HG03432 (cell line): ENCODE measurements at regions not wholly inside any gene's neighbourhood (a gene's known extent, or its start where the extent isn't known, plus 50 kb on each side); places are given as distances from the start of the nearest gene placed in this dataset.
"Not testable (repeated sequence)": the region's sequence is repeated elsewhere in the genome, so short reads cannot be mapped to it uniquely, and the experiment has no call there.

ENCODE experiments used
- ATAC-seq: cut with Tn5 transposase; IDR thresholded peaks from one replicate; pipeline ENCODE4 v1.9.1; 2021; ENCODE audit warnings: mild to moderate bottlenecking, moderate library complexity; ENCODE audit not compliant: unreplicated experiment

DNA sequence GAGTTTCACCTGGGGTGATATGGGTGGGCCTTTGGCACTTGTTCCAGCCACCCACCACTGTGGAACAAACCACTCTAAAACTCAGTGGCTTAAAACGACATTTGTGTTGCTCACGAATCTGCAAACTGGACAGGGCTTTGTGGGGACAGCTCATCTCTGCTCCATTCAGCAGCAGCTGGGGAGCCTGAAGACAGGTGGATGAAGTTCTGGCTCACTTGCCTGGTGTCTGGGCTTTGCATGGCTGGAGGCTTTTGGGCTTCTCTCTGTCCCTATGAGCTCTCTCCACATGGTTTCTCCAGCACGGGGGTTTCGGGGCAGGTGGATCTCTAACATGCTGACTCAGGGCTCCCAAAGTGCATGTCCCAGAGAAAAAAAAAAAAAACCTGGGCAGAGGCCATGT lies 93.0 kb upstream of the GLI2 start:
- ATAC-seq = no peak

DNA sequence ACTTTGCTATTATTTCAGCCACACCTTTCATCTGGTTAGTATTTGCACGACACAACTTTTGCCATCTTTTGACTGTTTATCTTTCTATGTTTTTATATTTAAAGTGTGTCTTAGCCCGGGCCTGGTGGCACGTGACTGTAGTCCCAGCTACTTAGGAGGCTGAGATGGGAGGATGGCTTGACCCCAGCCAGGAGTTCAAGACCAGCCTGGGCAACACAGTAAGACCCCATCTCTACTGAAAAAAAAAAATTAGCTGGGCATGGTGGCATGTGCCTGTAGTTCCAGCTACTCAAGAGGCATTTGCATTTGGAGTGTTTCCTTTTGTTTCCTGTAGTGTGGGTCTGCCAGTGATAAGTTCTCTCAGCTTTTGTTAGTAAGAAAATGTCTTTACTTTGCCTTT lies 88.7 kb upstream of the GLI2 start:
- no peak for ATAC-seq

DNA sequence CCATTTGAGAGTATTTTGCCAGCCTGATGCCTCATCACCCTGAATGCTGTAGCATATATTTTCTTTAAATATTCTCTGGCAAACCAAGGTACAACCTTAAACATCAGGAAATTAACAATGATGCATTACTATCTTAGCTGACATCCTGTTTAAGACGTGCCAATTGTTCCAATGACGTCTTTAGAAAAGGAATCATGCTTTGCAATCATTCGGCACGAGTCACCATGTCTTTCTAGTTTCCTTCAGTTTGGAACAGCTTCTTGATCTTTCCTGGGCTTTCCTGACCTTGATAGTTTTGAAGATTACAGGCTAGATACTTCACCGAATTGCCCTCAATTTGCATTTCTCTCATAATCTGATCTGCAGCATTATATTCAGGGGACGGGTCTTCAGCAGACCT lies 88.2 kb upstream of the GLI2 start:
- ATAC-seq = no peak

DNA sequence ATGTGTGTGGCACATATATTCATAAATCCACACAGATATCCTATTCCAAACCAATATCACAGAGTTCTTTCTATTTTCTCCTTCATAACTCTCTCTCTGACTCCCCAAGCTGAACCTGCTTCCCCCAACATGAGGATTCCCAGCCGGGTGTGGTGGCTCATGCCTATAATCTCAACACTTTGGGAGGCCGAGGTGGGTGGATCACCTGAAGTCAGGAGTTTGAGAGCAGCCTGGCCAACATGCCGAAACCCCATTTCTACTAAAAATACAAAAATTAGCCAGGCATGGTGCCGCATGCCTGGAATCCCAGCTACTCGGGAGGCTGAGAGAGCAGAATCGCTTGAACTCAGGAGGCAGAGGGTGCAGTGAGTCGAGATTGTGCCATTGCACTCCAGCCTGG lies 86.3 kb upstream of the GLI2 start:
- ATAC-seq = not testable (repeated sequence)

DNA sequence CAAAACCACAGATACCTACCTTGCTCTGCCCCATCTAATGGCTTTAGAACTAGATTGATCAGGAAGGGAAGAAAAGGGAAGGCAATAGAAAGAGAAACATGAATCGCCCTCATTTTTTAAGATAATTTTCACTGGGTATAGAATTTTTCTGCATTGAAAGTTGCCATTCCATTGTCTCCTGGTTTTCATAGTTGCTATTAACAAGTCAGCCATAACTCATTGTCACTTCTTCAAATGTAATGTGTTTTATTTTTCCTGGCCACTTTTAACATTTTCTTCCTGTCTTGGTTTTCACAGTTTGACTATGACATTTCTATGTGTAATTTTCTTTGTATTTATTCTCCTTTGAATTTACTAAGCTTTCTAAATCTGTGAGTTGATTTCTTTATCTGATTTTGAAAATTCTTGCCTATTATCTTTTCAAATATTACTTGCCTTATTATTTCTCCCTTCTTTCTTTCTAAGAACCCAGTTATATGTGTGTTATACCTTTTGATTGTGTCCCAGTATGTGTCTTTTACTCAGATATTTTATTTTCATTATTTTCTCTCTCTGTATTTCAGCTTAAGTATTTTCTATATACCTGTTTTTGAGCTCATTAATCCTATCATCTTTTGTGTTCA lies 85.5 kb upstream of the GLI2 start:
- no peak for ATAC-seq

DNA sequence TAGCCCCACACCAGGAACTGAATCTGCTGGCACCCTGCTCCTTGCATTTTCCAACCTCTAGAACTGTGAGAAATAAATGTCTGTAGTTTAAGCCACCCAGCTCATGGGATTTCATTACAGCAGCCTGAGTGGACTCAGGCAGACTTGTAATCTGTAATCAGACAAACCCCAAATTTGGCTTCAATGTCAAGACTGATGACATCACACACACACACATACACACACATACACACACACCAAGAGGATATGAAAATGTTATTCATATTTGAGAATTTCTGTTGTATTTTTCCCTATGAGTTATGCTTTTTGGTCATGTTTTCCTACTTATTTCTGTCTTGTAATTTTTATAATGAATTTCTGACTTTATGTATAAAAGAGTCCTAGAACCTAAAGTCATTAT lies 83.8 kb upstream of the GLI2 start:
- ATAC-seq = no peak

DNA sequence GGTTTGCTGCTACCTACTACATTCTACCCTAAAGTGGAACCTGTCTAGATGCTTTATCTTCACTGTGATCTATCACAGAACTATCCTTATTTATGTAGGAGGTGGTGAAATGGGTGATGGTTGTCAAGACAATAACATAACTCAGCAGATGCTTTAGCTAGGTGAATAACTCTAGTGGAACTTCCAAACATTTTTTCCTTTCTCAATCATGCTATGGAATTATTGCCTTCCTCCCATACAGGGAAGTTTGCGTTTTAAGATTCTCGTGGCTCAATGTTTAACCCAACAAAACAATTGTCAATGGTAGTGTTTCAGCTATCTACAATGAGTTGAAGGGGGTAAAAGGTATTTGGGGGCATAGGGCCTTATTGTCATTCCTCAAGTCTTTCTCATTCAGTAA lies 82.6 kb upstream of the GLI2 start:
- ATAC-seq = no peak

DNA sequence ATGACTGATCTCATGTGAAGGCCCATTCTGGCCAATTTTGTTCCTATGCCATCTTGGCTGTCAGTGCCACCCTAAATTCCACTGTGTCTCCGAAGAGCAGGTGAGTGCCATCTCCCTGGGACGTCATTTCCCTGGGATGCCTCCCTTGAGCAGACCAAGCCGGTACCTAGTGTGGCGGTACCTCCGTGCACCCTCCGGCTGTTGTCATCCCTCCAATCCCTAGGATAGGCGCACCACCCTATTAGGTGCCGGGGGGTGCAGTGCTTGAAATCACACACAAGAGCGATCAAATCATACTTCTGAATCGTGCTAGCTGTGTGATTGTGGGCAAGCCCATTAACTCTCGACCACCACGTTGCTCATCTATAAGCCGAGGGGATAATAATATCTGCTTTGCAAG lies 81.8 kb upstream of the GLI2 start:
- ATAC-seq = no peak

DNA sequence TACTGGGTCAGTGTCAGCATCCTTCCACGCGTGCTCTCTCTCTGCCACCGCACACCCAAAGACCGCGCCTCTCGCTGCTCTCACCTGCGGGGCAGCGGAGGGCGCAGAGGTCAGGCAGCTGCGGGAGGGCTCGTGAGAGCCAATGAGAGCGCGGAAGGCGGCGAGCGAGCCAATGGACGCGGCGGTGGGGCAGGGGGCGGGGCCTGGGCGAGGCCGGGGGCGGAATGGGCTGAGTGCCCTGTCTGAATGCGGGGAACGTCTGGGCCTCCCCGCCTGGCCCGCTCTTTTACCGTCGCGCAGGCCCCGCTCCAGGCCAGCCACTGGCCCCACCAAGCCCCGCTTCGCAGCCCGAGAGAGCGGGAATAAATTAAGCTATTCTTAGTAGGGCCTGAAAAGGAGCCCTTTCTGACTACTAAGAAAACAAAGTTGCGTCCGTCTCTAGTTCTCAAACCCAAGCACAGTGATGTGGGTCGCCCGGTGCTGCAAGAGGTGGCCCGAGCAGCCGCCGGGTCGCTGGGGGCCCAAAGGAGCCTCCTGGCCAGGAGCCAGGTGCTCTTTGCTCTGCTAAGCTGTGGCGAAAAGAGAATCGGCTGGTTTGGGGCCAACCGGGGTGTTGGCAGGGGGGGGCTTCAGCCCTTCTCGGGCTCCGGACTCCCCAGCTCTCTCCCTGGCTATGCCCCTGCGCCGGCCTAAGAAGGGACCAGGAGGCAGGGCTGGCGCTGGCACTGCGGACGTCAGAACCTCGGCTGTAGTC lies 81.1 kb upstream of the GLI2 start:
- ATAC-seq = no peak

DNA sequence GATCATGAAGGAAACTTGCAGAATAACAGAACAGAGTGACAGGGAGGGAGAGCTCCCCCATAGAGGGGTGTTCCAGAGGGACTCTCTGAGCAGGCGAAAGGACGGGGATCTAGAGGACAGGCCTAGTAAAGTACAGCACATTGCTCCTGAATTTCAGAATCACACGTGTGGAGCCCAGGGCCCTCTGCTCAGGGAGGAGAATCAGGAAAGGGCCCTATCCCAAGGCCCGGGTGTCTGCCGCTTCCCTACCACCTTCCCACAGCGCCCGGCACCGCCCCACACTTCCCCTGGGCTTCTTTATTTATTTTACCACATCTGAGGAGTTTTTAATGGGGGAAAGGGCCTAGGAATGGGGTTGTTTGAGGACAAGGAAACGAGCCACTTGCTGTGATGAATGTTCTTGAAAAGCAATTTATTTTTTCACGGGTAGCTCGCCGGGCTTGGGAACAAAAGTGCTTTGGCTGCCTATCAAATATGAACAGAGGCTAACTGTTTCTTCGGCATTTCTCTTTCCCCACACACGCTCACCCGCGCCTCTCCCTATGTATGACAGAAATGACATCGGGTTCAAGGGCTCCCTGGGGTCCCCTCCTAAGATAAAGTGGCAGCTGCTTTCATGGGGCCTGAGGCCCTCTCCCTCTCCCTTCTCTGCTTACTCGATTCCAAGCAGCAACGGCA lies 79.3 kb upstream of the GLI2 start:
- ATAC-seq = no peak

DNA sequence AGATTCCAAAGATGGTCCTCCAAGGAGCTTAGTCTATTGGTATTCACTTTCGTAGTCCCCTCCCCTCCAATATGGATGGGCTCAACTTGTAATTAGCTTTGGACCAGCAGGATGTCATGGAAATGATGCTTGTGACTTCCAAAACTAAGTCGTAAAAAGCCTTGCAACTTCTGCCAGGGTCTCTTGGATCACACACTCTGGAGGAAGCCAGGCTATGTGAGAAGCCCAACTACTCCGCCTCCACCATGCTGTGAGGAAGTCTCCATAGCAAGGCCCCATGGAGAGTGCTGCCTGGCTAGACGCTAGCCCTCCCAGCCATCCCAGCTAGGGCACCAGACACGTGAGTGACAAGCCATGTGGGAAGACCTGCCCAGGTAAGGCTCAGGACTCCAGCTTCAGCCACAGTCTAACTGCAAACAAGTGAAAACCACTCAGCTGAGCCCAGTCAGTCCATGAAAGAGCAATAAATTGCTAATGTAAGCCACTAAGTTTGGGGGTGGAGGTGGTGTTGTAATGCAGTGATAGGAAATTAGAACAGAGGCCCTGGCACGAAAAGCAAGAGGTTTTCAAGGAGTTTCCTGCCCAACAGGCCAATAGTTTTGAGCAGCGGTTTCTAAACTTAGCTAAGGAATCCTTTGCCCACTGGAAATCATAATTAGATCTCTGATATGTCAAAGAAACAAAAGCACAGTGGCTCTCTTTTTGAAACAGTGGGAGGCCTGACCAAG lies 77.5 kb upstream of the GLI2 start:
- ATAC-seq = no peak

DNA sequence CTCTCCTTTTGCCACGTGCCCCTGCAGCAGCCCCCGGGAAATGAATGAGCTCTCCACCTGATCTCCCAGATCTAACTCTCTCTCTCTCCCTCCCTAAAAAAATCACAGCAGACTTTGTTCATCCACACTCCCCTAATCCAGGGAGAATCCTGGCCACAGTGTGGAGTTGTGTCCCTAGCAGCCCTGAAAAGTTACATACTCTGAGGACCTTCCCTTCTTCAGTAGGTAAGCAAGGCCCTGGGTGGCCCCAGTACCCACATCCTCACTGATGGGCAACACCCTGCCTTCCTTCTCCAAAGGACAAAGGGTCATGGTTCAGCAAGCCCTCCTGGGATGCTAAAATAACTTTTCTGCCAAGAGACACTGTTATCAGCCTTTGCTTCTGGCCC lies 76.9 kb upstream of the GLI2 start:
- no peak for ATAC-seq

DNA sequence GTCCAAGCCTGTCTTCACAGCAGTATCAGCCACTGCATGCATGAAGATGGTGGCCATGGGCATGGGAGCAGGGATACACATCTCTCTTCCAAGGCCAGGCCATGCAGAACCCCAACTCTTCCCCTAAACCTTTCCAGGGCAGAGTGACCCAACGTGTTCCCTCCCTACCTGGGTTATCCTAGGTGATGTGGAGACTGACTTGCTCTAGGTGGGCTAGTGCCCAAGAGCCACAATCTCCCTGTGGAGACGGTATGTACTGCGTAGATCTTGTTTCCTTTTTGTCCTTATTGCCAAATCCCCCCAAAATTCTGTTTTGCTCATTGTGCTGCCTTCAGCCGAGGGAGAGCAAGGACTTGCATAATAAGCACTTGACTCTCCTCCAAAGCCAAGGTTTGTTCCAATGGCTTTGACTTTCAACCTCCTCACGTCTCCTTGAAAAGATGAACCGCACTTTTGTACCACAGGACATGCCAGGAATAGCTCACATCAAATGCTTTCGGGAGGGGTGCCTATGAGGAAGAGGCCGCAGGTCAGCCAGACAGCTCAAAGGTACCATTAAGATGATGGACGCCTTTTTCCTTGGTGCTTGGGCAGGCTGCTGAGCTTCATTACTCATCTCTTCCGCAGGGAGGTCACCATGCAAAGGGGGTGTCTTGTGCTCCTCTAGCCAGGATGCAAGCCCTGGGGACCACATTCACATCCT lies 76.2 kb upstream of the GLI2 start:
- no peak for ATAC-seq

DNA sequence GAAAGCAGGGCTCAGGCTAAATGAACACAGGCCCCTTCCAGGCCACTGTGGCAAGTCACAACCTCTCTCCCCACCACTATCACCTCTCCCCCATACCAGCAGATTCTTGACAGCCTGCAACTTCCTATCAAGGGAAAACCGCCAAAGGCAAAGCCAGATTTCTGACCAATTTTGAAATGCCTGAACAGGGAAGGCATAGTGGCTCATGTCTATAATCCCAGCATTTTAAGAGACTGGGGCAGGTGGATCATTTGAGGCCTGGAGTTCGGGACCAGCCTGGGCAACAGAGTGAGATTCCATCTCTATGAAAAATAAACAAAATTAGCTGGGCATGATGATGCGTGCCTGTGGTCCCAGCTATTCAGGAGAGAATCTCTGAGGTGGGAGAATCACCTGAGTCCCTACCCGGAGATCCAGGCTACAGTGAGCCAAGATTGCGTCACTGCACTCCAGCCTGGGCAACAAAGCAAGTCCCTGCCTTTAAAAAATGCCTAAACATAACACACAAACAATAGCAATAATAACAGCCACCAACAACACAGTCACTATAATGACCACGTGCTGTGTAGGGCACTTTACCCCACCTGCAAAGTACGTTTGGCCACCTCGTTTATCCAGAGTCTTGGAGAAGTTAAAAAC lies 75.5 kb upstream of the GLI2 start:
- no peak for ATAC-seq

DNA sequence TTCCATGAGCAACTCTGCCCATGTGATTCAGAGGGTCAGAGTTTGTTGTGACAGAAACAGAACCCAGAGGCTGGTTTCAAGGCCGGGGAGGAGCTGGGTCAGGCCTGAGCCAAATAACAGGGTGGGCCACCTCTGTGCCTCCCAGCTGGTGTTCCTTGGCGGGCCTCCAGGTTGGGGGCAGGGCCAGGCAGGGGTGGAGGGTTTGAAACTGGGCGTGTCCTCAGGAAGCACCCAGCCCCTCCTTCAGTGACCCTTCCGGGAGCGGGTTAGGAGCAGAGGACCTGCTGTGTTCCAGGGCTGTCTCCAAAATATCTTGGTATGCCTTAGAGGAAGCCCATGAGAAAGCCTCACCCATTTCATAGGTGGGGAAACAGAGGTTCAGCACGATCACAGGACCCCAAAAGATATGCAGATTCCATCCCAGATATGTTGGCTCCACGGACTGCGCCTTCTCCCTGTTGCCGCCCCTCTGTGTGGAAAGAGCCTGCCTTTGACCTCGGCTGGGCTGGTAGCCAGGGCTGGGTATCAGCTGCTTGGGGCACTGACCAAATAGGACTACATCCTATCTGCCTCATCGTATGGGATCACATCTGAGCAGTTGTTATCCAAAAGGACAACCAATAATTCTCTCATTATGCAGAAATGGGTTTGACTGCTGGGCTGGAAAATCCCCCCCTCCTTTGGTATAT lies 74.8 kb upstream of the GLI2 start:
- ATAC-seq = no peak

DNA sequence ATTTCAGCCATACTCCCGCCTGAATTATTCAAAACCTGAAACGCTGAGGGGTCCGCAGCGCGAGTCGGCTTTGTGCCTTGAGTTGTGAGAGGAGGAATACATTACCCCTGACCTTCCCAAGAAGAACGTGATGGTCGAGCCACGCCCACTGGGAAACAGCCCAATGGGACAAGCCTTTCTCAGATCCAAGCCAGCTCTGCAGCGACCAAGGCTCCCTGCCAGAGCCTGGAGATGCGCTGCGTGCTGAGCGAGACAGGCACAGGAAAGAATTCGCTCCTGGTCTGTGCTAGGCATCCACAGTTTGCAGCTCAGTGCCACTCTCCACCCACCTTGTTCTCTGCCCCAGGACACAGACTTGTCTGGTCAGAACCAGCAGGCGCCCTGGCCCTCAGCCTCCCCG lies 74.1 kb upstream of the GLI2 start:
- no peak for ATAC-seq

DNA sequence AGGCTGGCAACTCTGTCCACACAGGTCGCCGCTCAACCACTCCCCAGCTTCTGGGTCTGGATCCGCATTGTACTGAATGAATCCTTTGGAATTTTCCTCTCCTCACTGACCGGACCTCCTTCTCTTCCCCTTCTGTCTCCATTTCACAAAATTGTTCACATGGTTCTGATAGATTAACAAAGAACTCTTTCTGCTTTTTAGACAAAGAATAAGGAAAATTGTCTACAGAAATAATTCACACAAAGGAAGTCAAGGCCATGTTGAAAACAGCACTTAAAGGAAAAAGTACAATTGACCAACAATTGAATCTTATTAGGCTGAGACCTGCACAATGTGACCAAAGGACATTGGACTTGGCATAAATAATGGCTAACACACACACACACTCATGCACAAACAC lies 73.6 kb upstream of the GLI2 start:
- ATAC-seq = no peak

DNA sequence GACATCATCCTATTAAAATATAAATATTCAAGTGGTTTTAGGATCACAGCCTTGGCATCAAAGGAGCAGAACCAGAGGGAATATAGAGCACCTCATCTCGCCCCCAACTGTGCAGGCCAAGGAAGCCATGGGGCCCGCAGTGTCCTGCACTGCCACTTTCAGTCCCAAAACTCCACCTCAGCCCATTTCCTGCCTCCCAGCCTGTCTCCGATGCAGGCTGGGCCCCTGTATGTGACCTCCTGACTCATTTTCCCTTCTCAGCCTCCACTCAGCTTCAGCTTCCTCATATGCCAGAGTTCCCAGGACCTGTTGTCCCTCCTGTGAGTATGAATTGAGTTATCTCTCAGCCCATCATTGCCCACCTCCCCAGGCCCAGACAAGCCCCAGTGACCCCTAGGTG lies 72.9 kb upstream of the GLI2 start:
- no peak for ATAC-seq

DNA sequence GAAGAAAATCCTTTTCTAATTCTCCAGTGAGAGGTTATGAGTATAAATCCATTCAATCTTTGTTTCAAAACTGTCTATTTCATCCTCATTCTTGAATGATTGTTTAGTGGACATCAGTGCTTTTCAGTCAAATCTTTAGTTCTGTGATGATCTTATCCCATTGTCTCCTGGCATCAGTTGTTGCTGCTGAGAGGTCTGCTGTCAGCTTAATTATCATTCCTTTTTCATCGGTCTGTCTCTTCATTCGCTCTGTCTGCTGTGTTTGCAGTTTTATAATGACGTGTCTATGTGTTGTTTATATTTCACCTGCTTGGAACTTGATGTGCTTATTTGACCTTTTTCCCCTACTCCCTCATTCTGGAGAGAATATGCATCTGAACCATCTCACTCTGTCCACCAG lies 69.2 kb upstream of the GLI2 start:
- no peak for ATAC-seq

DNA sequence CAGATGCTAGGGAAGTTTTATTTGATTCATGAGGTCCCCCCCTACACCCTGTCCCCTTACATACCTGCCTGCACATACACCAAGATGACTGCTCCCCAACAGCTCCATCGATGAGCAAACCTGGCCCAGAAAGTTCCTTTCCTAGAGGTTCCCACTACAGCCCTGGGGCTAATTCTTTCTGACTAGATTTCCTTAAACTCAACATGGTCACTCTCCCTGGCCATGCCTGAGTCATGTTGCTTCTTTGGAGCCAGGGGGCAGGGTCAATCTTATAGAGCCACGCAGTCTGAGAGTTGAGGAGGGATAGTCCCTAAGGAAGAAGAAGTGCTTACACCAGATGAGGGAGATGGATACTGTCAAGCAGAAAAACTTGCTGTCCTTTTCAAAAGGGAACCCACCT lies 67.7 kb upstream of the GLI2 start:
- no peak for ATAC-seq
